ENCODE measurements at regions not wholly inside any gene's neighbourhood (a gene's known extent, or its start where the extent isn't known, plus 50 kb on each side); places are given as distances from the start of the nearest gene placed in this dataset.
"Not testable (repeated sequence)": the region's sequence is repeated elsewhere in the genome, so short reads cannot be mapped to it uniquely, and the experiment has no call there.

- Histone ChIP-seq H3K9ac (ENCODE audit: control insufficient read depth, extremely low read depth, insufficient read depth, low read length) (no peak overlapping the region), H3K27ac (ENCODE audit: control insufficient read depth, insufficient read depth, low read length) (no peak overlapping the region), H3K9me1 (ENCODE audit: control insufficient read depth, extremely low read depth, insufficient read depth, low read length) (no peaks in the 10 kb centered on the region), H3K4me3 (ENCODE audit: control insufficient read depth in 2 of 3, extremely low read depth in 1 of 3, insufficient read depth in 2 of 3, low read depth in 1 of 3, low read length in 3 of 3) (no peak overlapping the region), H4K20me1 (ENCODE audit: control insufficient read depth, extremely low read depth, insufficient read depth, low read length) (no peaks in the 10 kb centered on the region), H3K27me3 (ENCODE audit: control insufficient read depth, extremely low read depth, insufficient read depth, low read length) (no peaks in the 10 kb centered on the region), H3K4me1 (ENCODE audit: control insufficient read depth, extremely low read depth, insufficient read depth, low read length) (no peaks in the 10 kb centered on the region), H2AFZ (ENCODE audit: control insufficient read depth, low read length) (no peak overlapping the region), H3K36me3 (ENCODE audit: control insufficient read depth in 2 of 2, extremely low read depth in 1 of 2, insufficient read depth in 2 of 2, low read length in 2 of 2) (no peaks in the 10 kb centered on the region), H3K79me2 (ENCODE audit: control insufficient read depth, insufficient read depth, low read length) (no peaks in the 10 kb centered on the region), H3K4me2 (ENCODE audit: control insufficient read depth, extremely low read depth, insufficient read depth, low read depth, low read length) (no peak overlapping the region), H3K9me3 (ENCODE audit: control insufficient read depth, low read depth, low read length) (no peaks in the 10 kb centered on the region)
- dilution Hi-C loops (cut with MboI; ENCODE audit: extremely low pct_ligation_motif_present, low sequenced_read_pairs) = no loop called here
- no peak for FAIRE-seq
- TF ChIP-seq CTCF (optimal IDR thresholded peaks at IDR 0.05 in 1 of 3, IDR thresholded peaks at IDR 0.05 in 1 of 3, conservative IDR thresholded peaks at IDR 0.05 in 1 of 3; ENCODE audit: extremely low read depth in 1 of 3, insufficient read depth in 2 of 3, low read length in 3 of 3) (no peak), EZH2 (IDR thresholded peaks at IDR 0.05; ENCODE audit: low read length) (no peak)
- DNase-seq (ENCODE audit: low read depth, low spot score) = no peak
Observed at GRCh38 chrX:46152756-46153155, 392.5 kb downstream of the ZNF674 start.

- H3K4me2 ChIP-seq (ENCODE audit: control insufficient read depth, extremely low read depth, insufficient read depth, low read depth, low read length); H3K4me3 ChIP-seq (ENCODE audit: control insufficient read depth in 2 of 3, extremely low read depth in 1 of 3, insufficient read depth in 2 of 3, low read depth in 1 of 3, low read length in 3 of 3); H3K4me1 ChIP-seq (ENCODE audit: control insufficient read depth, extremely low read depth, insufficient read depth, low read length); dilution Hi-C loops (cut with MboI; ENCODE audit: extremely low pct_ligation_motif_present, low sequenced_read_pairs); H4K20me1 ChIP-seq (ENCODE audit: control insufficient read depth, extremely low read depth, insufficient read depth, low read length); H3K9me3 ChIP-seq (ENCODE audit: control insufficient read depth, low read depth, low read length); DNase-seq (ENCODE audit: low read depth, low spot score); H3K27me3 ChIP-seq (ENCODE audit: control insufficient read depth, extremely low read depth, insufficient read depth, low read length); H3K36me3 ChIP-seq (ENCODE audit: control insufficient read depth in 2 of 2, extremely low read depth in 1 of 2, insufficient read depth in 2 of 2, low read length in 2 of 2); FAIRE-seq; H3K27ac ChIP-seq (ENCODE audit: control insufficient read depth, insufficient read depth, low read length); H2AFZ ChIP-seq (ENCODE audit: control insufficient read depth, low read length); H3K9me1 ChIP-seq (ENCODE audit: control insufficient read depth, extremely low read depth, insufficient read depth, low read length); H3K79me2 ChIP-seq (ENCODE audit: control insufficient read depth, insufficient read depth, low read length); H3K9ac ChIP-seq (ENCODE audit: control insufficient read depth, extremely low read depth, insufficient read depth, low read length): not testable (repeated sequence)
Observed at GRCh38 chrX:46151332-46151731, 393.9 kb downstream of the ZNF674 start.

GRCh38 chrX:46144566-46144965 is 400.7 kb downstream of the ZNF674 start:
- no peak overlapping the region for H3K4me2 ChIP-seq (ENCODE audit: control insufficient read depth, extremely low read depth, insufficient read depth, low read depth, low read length)
- H3K4me3 ChIP-seq (ENCODE audit: control insufficient read depth in 2 of 3, extremely low read depth in 1 of 3, insufficient read depth in 2 of 3, low read depth in 1 of 3, low read length in 3 of 3) = no peak overlapping the region
- H2AFZ ChIP-seq (ENCODE audit: control insufficient read depth, low read length) = no peak overlapping the region
- H3K27ac ChIP-seq (ENCODE audit: control insufficient read depth, insufficient read depth, low read length) = no peak overlapping the region
- H3K9ac ChIP-seq (ENCODE audit: control insufficient read depth, extremely low read depth, insufficient read depth, low read length) = no peak overlapping the region
- no peaks in the 10 kb centered on the region for H3K4me1 ChIP-seq (ENCODE audit: control insufficient read depth, extremely low read depth, insufficient read depth, low read length)
- dilution Hi-C loops (cut with MboI; ENCODE audit: extremely low pct_ligation_motif_present, low sequenced_read_pairs) = no loop called here
- H3K9me1 ChIP-seq (ENCODE audit: control insufficient read depth, extremely low read depth, insufficient read depth, low read length) = no peaks in the 10 kb centered on the region
- no peaks in the 10 kb centered on the region for H4K20me1 ChIP-seq (ENCODE audit: control insufficient read depth, extremely low read depth, insufficient read depth, low read length)
- FAIRE-seq = no peak
- no peaks in the 10 kb centered on the region for H3K27me3 ChIP-seq (ENCODE audit: control insufficient read depth, extremely low read depth, insufficient read depth, low read length)
- TF ChIP-seq EZH2 (IDR thresholded peaks at IDR 0.05; ENCODE audit: low read length) = no peak
- no peak for TF ChIP-seq CTCF (optimal IDR thresholded peaks at IDR 0.05 in 1 of 3, IDR thresholded peaks at IDR 0.05 in 1 of 3, conservative IDR thresholded peaks at IDR 0.05 in 1 of 3; ENCODE audit: extremely low read depth in 1 of 3, insufficient read depth in 2 of 3, low read length in 3 of 3)
- no peak for DNase-seq (ENCODE audit: low read depth, low spot score)
- H3K36me3 ChIP-seq (ENCODE audit: control insufficient read depth in 2 of 2, extremely low read depth in 1 of 2, insufficient read depth in 2 of 2, low read length in 2 of 2) = no peaks in the 10 kb centered on the region
- no peaks in the 10 kb centered on the region for H3K79me2 ChIP-seq (ENCODE audit: control insufficient read depth, insufficient read depth, low read length)
- H3K9me3 ChIP-seq (ENCODE audit: control insufficient read depth, low read depth, low read length) = peaks cover 2% of the 10 kb centered on the region
